Spleen (tissue), 11 donors: ENCODE measurements at regions not wholly inside any gene's neighbourhood (a gene's known extent, or its start where the extent isn't known, plus 50 kb on each side); places are given as distances from the start of the nearest gene placed in this dataset.

ENCODE experiments used
- DNase-seq: peaks from one replicate; pipeline ENCODE4 v3.0.0-alpha.2; 2020
- H3K27ac ChIP-seq, 8 donors: fragments of 200-600 bp; sonication (generic) in 7 of 8; 1 replicate in 4 of 8; 2 replicates in 4 of 8; pipeline versions ENCODE4 v1.5.0 to v1.8.0; 2016 to 2021; ENCODE audit warnings: inconsistent platforms in 4 of 8, mild to moderate bottlenecking in 4 of 8, moderate library complexity in 1 of 8
- H3K27me3 ChIP-seq, 7 donors: fragments of 200-600 bp; sonication (generic) in 6 of 7; replicated peaks in 1 of 7; 1 replicate in 4 of 7; 2 replicates in 3 of 7; pipeline versions ENCODE4 v1.5.0 to v1.8.0; 2016 to 2021; ENCODE audit warnings: inconsistent platforms in 3 of 7, mild to moderate bottlenecking in 1 of 7
- H3K36me3 ChIP-seq, 6 donors: fragments of 200-600 bp; sonication (generic) in 5 of 6; 1 replicate in 4 of 6; 2 replicates in 2 of 6; pipeline versions ENCODE4 v1.5.0 to v1.8.0; 2016 to 2021; ENCODE audit warnings: inconsistent platforms in 2 of 6
- H3K4me1 ChIP-seq, 6 donors: fragments of 200-600 bp; sonication (generic) in 5 of 6; 1 replicate in 3 of 6; 2 replicates in 3 of 6; pipeline versions ENCODE4 v1.5.0 to v1.8.0; 2016 to 2021; ENCODE audit warnings: inconsistent platforms in 3 of 6
- H3K4me3 ChIP-seq, 8 donors: fragments of 200-600 bp; sonication (generic) in 7 of 8; 1 replicate in 4 of 8; 2 replicates in 4 of 8; pipeline versions ENCODE4 v1.5.0 to v1.8.0; 2016 to 2021; ENCODE audit warnings: inconsistent platforms in 4 of 8, mild to moderate bottlenecking in 4 of 8, moderate library complexity in 2 of 8
- H3K9me3 ChIP-seq, 8 donors: fragments of 200-600 bp; sonication (generic) in 7 of 8; 1 replicate in 4 of 8; 2 replicates in 4 of 8; pipeline versions ENCODE4 v1.5.0 to v1.8.0; 2016 to 2021; ENCODE audit warnings: inconsistent platforms in 4 of 8
- POLR2A ChIP-seq, 3 donors: fragments of 450-650 bp; IDR thresholded peaks; one replicate each; pipeline ENCODE4 v1.5.1; 2017; ENCODE audit warnings: antibody characterized with exemption in 3 of 3, mild to moderate bottlenecking in 1 of 3
- POLR2AphosphoS5 ChIP-seq, 3 donors: sonication (generic); formaldehyde crosslinking; IDR thresholded peaks; one replicate each; pipeline ENCODE4 v1.5.1; 2017; ENCODE audit warnings: antibody characterized with exemption in 3 of 3
- WGBS, 5 donors: extraction: QIAGEN DNeasy Blood & Tissue Kit in 3 of 5; methylation state at CpG; one replicate each; pipeline versions ENCODE4 v1.1.5 to v1.1.7; 2013 to 2018; 5-methylcytosine and 5-hydroxymethylcytosine counted together
- intact Hi-C: fragments of 100-400 bp; cut with DNase I; formaldehyde crosslinking; loops from one replicate; pipeline ENCODE4 v1.15.0; 2023; ENCODE audit warnings: low total_unique reads
- TF ChIP-seq, protein P1 (sequence below), 11 experiments: fragments of 200-600 bp in 7 of 11; fragments of 450-650 bp in 4 of 11; sonication (generic) in 4 of 11; IDR thresholded peaks in 8 of 11; conservative IDR thresholded peaks in 3 of 11; 1 replicate in 7 of 11; 2 replicates in 4 of 11; pipeline versions ENCODE4 v1.4.0 to v1.8.0; 2016 to 2021; ENCODE audit warnings: antibody characterized with exemption in 11 of 11, inconsistent platforms in 4 of 11, mild to moderate bottlenecking in 1 of 11
- donor health status: healthy with polysubstance abuse.
- donor health status: DM: no; HTN: no; CAD: no; lungs with moderate emphysema.
- donor health status: DM: no; HTN: no; CAD: no.
- donor health status: Bipolar disorder and iron deficiency.
- donor health status: healthy.
- donor health status: DM: no; HTN: no; CAD: no.
- donor health status: DM: yes; HTN: yes; CAD: no.

DNA sequence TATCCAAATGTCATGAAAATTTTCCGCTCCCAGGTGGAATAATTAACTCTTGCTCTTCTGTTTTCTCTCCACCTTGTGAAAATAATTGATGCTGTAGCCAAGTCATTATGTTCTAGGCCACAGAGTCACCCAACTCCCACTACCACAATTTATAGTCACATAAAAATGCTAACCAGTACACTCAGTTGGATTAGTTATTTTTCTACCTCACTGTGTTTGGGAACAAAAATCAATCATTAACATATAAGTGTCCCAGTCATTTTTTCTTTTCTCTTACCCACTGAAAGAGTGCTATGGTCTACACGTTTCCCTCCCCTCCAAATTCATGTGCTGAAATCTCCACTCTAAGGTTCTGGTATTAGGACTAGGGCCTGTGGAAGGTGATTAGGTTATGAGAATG is 255.6 kb upstream of the LMCD1 start:
- TF ChIP-seq, protein P1, sequence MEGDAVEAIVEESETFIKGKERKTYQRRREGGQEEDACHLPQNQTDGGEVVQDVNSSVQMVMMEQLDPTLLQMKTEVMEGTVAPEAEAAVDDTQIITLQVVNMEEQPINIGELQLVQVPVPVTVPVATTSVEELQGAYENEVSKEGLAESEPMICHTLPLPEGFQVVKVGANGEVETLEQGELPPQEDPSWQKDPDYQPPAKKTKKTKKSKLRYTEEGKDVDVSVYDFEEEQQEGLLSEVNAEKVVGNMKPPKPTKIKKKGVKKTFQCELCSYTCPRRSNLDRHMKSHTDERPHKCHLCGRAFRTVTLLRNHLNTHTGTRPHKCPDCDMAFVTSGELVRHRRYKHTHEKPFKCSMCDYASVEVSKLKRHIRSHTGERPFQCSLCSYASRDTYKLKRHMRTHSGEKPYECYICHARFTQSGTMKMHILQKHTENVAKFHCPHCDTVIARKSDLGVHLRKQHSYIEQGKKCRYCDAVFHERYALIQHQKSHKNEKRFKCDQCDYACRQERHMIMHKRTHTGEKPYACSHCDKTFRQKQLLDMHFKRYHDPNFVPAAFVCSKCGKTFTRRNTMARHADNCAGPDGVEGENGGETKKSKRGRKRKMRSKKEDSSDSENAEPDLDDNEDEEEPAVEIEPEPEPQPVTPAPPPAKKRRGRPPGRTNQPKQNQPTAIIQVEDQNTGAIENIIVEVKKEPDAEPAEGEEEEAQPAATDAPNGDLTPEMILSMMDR (IDR thresholded peaks at IDR 0.05 in 8 of 11, conservative IDR thresholded peaks at IDR 0.05 in 3 of 11): no peak
- TF ChIP-seq POLR2A (IDR thresholded peaks at IDR 0.05) (no peak), POLR2AphosphoS5 (IDR thresholded peaks at IDR 0.05) (no peak)
- Histone ChIP-seq H3K27ac (no peak overlapping the region), H3K27me3 (peaks cover 0 to 4% (median 0%) of the 10 kb centered on the region in 7 donors), H3K4me1 (no peaks in the 10 kb centered on the region), H3K4me3 (no peak overlapping the region), H3K9me3 (peaks cover 0 to 31% (median 18%) of the 10 kb centered on the region in 8 donors), H3K36me3 (no peaks in the 10 kb centered on the region)
- intact Hi-C loops: no loop called here
- DNase-seq: no peak
- WGBS, 5 donors: 21 to 80% (median 63%) methylated on average over 2 of the region's 2 CpGs

DNA sequence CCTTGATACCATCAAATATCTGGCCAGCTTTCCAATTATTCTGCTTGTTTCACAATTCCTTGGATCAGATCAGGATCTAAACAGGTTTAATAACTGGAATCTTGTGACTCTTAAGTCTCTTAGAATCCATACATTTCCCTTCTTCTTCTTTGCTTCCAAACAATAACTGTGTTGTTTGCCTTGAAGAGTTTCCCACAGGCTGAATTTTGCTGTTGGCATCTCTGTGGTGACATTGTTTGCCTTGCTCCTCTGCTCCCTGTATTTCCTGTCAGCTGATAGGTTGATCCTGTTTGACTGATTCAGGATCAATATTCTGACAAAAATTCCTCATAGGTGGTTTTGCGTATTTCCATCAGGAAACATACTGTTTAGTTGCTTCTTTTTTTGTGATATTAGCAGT is 248.4 kb upstream of the LMCD1 start:
- Histone ChIP-seq H3K36me3 (no peaks in the 10 kb centered on the region), H3K9me3 (no peaks in the 10 kb centered on the region), H3K4me3 (no peak overlapping the region), H3K4me1 (no peaks in the 10 kb centered on the region), H3K27me3 (peaks cover 0 to 4% (median 0%) of the 10 kb centered on the region in 7 donors), H3K27ac (no peak overlapping the region)
- intact Hi-C loops: no loop called here
- no peak for TF ChIP-seq POLR2A (IDR thresholded peaks at IDR 0.05)
- 86 to 93% (median 92%) methylated on average over 1 of the region's 1 CpG for WGBS, 5 donors
- DNase-seq: no peak

DNA sequence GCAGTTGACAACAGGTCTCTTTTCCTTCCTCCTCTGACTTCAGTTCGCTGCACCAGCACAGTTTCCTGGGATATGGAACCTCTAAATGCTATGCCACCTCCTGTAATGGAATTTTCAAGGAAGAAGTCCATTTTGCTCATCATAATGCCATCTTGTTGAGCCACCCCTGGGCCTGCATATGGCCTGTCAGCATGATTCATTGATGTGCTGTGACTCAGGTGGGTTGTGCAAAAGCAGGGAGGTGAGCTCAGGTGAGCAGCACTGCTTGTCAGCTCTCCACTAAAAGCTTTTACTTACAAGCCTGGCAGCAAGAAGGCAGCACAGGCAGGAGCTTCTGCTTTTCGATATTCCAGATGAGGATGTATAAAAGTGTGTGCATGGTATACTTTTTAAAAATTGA is 247.1 kb upstream of the LMCD1 start:
- intact Hi-C loops: no loop called here
- 61 to 90% (median 82%) methylated on average over 2 of the region's 2 CpGs for WGBS, 5 donors
- H3K9me3 ChIP-seq: no peaks in the 10 kb centered on the region
- H3K36me3 ChIP-seq: no peaks in the 10 kb centered on the region
- H3K27me3 ChIP-seq: peaks cover 0 to 4% (median 0%) of the 10 kb centered on the region in 7 donors
- TF ChIP-seq, protein P1 (IDR thresholded peaks at IDR 0.05 in 8 of 11, conservative IDR thresholded peaks at IDR 0.05 in 3 of 11): no peak
- TF ChIP-seq POLR2AphosphoS5 (IDR thresholded peaks at IDR 0.05): no peak
- TF ChIP-seq POLR2A (IDR thresholded peaks at IDR 0.05): no peak
- no peak overlapping the region for H3K27ac ChIP-seq
- H3K4me3 ChIP-seq: no peak overlapping the region
- H3K4me1 ChIP-seq: no peaks in the 10 kb centered on the region
- DNase-seq: no peak

DNA sequence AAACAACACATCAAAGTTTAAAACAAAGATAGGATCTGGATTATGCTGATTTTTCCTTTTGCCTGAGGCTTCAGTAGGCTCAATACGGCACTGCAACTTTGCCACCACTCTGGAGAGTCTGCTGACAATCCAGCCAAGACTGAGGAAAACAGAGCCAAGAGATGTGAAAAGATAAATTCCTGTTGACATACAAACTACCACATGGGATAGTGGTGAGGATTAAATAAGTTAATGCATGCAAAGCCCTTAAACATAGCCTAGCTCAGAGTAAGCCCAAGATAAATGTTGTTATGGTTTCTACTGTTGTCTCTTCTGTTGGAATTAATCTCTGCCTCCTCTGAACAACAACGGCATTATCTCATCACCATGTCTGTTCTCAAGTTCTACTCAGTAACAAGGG is 245.9 kb upstream of the LMCD1 start:
- intact Hi-C loops: no loop called here
- H3K9me3 ChIP-seq: peaks cover 0 to 6% (median 2%) of the 10 kb centered on the region in 8 donors
- H3K27me3 ChIP-seq: no peaks in the 10 kb centered on the region
- no peak overlapping the region for H3K27ac ChIP-seq
- TF ChIP-seq, protein P1 (IDR thresholded peaks at IDR 0.05 in 8 of 11, conservative IDR thresholded peaks at IDR 0.05 in 3 of 11): no peak
- TF ChIP-seq POLR2AphosphoS5 (IDR thresholded peaks at IDR 0.05) (no peak), POLR2A (IDR thresholded peaks at IDR 0.05) (no peak)
- H3K36me3 ChIP-seq: no peaks in the 10 kb centered on the region
- DNase-seq: no peak
- H3K4me3 ChIP-seq: no peak overlapping the region
- no peaks in the 10 kb centered on the region for H3K4me1 ChIP-seq
- 68 to 89% (median 86%) methylated on average over 2 of the region's 2 CpGs for WGBS, 5 donors
